Activated CD4-positive, alpha-beta T cell treated with anti-CD3 and anti-CD28 coated beads, Interleukin-2, amount 50 U/mL, for 24 hours (primary cell): ENCODE measurements at regions not wholly inside any gene's neighbourhood (a gene's known extent, or its start where the extent isn't known, plus 50 kb on each side); places are given as distances from the start of the nearest gene placed in this dataset.

ENCODE experiments used
- DNase-seq, 2 donors: peaks; one replicate each; pipeline ENCODE4 v3.0.0-alpha.2; 2020; ENCODE audit warnings: low read depth in 1 of 2, low spot score in 1 of 2

DNA sequence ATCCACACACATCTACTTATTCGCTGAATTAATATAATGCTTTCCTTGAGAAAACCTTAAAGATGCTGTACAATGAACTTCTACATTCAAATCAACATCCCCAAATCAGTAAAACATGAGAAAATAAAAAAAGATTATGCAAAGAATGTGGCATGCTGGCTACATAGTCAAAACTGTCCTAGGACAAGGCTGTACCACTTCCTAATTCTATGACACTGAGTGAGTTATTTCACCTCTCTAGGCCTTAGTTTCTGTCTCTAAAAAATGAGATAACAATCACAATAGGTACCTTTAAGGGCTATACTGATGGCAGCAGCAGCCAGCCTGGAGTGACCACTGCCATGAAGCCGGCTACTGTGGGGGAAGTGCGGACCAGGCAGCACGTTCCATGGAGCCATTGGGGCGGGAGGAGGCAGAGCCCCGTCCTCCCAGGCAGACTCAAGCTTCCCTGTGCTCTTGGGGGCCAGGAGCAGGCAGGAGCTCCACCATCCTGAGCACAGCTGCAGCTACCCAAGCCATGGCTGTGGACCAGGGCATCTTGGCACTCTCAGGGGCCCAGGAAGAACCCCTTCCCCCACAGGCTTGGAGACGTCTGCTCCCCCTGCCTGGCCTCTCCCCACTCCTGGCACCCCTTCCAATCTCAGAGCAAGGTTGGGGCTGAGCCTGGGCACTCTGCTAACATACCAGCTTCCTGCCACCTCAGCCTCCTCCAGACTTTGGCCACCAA is 110.2 kb downstream of the ELAPOR2 start:
- no peak for DNase-seq

DNA sequence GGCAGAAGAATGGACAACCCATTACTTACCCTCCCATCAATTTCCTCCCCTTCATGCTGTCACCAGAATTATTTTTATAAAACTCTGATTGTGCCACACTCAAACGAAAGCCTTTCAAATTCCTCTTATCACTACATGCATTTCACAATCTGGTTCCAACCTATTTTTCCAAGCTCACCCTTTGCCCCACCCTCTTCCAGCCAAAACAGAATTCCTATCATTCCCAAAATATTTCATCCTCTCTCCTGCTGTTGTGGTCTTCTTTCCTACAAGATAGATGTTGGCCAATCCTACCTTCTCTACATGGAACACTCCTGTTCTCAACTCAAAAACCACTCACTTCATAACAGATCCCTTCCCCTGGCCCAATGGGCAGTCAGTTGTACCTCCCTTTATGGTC is 111.5 kb downstream of the ELAPOR2 start:
- no peak for DNase-seq

DNA sequence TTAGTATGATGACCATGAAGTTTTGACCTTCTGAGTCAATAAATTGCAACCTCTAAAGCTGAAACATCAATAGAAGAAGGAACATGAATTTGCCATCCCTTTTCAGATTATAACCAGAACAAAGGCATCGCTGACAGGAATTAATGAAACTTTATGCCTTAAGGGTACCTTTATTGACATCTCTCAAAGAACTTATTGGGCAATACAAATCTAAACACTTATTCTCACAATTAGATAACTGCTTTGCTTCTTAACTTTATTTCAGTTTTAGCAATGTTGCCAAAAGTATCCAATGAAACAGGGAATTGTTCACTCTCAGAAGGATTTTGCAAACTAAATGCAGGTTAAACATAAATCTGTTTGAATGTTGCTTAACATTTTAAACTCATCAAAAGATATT is 116.0 kb downstream of the ELAPOR2 start:
- no peak for DNase-seq

DNA sequence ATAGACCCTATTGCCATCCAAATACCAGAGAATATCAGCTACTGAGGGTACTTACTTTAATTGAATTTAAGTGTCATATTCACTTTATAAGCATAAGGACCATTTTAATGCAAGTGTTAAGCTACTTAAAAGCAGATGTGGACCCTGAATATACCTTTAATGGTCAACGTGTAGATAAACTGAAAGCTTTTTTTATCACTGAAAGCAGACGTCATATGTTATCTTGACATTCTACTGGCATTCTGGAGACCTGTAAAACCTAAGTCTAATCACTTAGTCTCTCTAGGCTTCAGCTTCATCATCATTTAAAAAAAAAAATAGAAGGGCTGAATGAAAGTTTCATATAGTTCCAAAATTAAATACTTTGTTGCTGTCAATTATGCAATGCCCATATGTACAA is 116.5 kb downstream of the ELAPOR2 start:
- no peak for DNase-seq

DNA sequence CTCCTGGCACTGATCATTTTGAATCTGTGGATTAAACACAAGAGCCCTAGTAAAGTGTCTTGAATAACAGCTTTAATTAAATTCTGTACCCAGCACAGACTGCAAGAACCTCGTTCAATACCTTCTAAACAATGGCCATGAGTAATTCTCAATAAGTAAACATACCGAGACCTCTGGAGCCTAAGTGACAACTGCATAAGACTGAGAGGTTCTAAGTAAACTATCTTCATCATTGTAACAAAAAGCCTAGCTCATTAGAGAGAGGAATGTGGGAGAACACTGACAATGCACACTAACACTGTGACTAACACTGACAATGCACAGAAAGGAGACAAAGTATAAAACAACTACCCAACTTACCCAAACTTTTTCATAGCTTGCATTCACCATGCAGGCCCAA is 117.4 kb downstream of the ELAPOR2 start:
- DNase-seq = no peak

DNA sequence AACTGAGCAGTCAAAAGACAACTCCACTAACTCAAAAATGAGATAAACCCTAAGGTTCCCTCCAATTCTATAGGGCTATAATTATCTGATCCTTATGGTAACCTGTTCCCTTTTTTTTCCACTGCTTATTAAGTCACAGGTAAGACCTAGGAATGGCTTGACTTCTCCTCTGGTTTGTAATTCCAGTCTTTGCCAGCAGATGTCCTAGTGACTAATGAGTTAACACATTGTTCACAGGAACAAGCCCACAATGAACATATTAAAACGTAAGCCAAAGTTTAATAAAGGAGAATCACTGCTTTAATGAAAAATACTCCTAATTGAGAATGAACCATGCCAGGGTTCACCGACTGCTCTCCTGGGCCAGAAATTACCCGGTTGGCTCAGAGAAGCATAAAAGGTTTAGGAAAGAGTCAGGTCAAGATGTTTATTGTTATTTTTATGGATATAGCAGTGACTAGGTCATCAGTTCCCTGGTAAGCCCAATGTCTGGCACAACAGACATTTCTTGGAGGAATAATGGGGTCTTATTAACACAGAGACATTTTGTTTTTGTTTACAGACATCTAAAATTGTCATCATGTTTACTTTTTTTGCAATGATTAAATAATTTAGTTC is 120.1 kb downstream of the ELAPOR2 start:
- DNase-seq = peak in 1 of 2 donors; percentile 59

DNA sequence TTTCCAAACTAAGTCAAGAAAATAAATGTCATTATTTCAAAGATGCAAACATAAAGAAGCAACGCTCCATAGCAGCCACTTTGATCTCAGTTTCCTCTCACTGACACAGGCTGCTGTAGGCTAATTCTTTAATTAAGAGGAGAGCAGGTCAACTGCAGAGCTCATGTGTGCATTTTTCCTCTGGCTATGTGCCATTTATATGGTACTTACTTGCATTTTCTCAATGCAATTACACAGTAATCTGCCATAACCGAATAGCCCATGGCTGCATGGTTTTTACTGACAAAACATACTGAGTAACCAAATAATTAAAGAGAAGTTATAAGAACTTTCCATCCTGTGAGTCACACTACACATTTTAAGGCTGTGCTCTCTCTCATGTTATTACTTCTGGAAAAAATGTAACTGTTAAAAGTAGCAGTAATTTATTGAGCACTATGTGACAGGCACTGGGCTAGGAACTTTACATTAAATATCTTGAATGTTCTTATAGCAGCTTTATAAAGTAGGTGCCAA is 122.0 kb downstream of the ELAPOR2 start:
- no peak for DNase-seq

DNA sequence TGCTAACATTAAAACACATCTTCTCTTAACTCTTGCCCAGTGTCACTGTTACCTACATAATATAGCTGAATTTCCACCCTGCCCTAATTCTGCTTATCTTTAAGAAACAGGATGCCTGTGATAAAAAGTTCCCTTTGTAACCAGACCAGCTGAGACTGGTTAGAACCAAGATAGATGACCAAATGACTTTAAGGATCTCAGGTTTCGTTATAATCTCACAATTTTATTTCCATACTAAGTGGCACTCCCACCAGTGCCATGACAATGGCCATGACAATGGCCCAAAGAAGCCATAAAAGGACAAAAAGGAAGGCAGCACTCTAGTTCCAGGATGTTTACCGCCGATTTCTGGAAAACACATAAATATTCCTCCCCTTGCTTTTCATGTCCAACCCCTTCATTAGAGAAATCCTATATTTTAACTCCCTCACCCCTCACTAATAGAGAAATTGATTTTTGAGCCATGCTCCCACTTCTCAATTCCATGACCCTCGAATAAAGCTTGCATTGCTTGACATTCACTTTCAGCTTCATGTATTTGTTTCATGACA is 126.1 kb downstream of the ELAPOR2 start:
- DNase-seq = no peak

DNA sequence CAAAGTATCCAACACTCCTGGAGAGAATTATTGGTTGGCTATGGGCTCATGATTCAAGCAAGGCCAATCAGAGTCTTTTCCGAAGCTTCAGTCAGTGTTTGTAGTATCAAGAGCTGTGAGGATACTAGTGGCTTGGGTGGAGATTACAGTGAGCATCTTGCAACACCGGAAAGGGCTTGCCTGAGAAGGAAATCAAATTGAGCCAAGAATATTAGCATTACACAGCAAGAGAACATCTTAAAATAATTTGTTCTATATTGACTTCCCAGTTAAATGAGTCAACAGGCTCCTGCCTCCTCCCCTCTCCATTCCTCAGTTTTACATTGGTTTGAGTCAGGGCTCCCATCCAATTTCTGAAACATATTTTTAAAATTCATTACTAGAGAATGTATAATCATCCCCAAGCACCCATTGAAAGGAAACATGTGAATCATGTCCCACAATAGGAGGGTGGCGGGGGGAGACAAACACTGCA is 127.4 kb downstream of the ELAPOR2 start:
- DNase-seq = no peak

DNA sequence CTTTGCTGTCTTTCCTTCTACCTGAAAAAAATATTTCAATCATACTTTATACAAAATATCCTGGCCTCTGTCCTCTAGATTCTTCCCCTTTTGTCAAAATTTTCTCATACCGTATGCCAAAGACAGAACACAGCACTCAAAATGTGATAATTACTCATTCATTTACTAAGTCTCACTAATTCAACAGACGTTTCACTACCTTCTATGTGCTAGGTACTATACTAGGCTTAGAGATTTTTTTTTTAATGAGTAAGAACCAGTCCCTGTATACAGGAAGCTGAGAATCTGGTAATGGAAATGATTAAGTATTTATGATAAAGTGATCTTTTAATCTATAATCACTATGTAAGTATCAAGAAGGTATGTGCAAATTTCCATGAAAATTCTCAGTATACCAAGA is 128.0 kb downstream of the ELAPOR2 start:
- DNase-seq = no peak

DNA sequence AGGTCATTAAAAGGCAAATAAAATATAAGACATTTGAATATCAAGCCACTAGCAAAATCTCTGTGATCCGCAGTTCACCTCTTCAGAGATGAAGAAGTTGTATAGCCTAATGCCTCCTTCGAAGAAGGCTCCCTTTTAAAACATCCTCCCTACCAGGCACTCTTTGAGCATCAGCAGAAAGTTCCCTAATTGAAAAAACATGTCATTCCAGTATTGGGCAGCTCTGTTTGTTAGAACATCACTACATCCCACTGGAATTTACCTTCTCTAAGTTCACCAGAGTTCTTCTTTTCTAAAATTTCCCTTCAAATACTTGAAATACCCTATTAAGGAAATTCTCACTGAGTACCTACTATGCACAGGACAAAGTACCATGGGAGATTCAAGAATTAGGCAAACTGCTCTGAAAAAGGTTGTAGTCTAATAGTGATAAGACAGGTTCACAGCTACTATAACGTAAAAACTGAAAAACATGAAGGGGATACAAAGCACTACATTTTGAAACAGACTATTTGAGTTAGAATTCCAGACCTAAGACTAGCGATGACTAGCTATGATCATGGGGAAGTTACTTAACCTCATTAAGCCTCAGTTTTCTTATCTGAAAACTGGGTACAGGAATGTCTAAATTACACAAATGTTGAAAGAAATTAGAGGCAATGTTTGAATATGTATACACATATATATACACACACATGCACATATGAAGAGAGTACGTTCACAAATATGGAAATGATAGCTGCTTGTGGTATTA is 128.7 kb downstream of the ELAPOR2 start:
- DNase-seq = no peak

DNA sequence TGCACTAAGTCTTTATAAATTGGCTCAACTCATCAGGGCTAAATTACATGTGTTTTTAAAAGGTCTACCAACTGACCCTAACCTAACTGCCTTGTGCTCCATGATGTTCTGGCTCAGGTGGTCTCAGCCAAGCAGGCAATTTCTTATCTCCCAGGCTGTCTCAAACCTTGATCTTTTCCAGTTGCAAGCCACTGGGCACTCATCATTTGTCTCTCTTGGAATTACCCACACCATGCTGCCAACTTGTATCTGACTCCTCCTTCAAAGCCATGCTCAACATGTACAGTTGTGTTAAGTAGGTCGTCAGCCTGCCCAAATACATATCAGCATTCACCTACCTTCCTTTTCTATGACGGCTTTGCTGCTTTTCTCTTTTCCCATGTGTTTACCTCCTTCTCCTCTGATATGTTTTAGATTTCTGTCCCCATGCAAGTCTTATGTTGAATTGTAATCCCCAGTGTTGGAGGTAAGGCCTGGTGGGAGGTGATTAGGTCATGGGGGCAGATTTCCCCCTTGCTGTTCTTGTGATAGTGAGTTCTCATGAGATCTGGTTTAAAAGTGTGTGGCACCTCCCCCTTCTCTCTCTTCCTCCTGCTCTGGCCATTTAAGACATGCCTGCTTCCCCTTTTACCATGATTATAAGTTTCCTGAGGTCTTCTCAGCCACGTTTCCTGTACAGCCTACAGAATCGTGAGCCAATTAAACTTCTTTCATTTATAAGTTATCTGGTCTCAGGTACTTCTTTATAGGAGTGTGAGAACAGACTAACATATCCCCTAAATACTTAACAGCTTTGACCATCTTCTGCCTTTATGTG is 130.0 kb downstream of the ELAPOR2 start:
- no peak for DNase-seq

DNA sequence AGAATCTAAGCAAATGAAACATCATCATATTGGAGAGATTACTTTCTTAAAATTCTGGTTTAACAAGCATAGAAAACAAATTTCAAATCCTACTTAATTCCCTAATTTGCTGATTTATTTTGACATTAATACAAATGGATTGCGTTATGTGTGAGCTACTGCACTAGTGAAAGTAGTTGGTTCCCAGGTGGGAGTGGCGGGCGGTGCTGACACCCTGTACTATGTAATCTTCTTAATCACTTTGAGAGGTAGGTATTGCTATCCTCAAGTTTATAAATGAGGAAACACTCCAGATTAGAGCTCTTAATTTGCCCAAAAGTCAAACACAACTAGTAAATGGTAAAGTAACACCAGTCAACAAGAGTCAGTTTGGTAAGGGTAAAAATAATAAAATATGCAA is 131.1 kb downstream of the ELAPOR2 start:
- DNase-seq = no peak

DNA sequence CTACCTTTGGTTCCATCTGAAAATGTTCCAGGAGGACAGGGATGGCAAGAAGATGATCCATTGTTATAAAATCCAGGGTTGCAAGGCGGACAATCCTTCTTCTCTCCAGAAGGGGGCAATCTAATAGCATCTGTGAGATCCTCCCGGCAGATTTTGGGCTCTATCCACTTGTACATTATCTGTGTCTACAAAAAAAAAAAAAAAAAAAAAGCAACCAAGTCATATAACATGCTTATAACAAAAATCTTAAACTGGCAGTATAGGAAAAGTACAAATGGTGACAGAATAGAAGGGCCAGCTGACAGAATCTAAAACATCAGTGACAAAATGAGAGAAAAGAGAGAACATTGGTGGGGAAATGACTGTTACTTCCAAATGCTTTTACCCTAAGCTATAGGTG is 132.7 kb downstream of the ELAPOR2 start:
- DNase-seq = peak in 1 of 2 donors; percentile 36

DNA sequence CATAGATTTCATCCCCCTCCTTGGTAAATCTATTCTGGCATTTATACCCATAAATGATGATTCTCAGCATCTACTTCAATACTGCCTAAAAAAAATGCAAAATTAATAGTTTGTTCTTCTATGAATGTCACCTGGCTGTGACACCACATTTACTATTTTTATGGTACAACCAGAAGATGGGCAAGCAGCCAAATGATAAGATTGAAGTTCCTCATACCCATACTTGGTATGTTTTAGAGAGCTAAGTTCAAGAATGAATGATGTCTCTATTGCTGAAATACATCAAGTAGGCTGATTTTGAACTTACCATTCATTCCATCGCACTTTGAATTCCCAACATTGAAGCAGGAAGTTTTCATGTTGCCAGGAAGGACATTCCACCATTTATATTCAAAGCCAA is 134.2 kb downstream of the ELAPOR2 start:
- no peak for DNase-seq

DNA sequence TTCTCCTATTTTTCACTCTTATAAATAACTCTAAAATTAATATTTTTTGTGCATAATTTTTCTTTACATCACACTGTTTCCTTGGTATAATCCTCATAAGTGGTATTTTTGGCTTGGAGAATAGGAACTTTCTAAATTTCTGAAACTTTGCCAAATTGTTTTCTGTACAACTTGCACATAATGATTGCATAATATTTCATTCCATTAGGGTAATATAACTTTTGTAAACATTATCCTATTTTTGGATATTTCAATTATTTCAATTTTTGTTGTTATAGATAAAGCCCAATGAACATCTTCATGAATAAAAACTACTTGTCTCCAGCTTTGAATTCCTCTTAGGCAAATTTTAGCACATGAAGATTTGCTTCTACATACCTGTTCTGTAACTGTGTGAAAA is 135.9 kb downstream of the ELAPOR2 start:
- no peak for DNase-seq

DNA sequence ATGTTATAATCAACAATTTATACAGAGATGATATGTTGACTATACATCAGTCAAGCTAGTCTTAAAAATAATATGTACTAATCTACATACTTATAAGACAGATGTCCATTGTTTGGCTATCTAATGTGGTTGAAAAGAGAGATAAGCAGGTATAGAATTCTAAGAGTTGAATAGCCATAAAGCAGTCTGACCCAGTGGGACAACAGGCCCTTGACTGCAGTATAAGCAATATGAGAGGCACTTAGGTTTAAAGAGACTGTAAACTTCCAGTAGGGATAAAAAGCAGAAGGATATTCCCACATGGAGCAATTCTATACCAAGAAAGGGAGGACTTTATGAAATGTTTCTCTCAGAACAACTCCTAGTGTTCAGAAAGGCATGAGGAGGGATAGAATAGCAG is 139.3 kb downstream of the ELAPOR2 start:
- DNase-seq = no peak

DNA sequence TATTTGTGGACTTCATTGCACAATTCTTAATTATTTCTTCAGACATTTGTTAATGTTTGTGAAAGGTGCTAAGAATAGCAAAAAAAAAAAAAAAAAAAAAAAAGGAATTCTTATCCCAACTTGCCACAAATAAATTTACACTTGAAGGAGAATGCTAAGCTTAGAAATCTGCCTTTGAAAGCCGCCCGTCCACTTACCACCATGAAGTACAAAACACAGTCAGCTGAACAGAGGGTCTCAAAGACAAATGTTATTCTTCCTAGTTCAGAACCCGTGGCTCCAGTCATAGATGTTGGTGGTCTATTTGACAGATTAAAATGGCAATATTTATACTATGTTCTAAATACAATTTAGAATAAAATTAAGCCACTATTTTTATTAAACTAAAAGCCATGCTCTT is 141.2 kb downstream of the ELAPOR2 start:
- DNase-seq = no peak

DNA sequence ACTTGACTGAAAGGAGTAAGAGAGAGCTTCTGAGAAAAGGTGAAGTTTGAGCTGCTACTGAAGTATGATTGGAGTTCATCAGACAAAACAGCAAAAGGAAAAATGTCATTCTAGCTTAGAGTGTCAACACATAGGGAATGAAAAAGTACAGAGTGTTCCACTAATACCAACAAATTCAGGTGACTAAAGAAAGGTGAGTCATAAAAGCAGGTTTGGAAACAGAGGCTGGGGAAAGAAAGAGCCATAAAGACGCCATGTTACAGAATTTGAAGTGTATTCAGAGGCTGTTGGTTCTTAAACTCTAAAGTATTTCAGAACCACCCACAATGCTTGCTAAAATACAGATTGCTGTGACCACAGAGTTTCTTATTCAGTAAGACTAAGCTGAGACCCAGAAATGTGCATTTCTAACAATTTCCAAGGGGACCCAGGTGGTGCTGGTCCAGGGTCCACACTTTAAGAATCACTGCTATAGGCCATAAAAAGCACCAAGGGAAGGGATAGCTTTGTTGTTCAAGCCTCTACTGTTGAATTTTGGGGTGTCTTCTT is 143.1 kb downstream of the ELAPOR2 start:
- DNase-seq = no peak

DNA sequence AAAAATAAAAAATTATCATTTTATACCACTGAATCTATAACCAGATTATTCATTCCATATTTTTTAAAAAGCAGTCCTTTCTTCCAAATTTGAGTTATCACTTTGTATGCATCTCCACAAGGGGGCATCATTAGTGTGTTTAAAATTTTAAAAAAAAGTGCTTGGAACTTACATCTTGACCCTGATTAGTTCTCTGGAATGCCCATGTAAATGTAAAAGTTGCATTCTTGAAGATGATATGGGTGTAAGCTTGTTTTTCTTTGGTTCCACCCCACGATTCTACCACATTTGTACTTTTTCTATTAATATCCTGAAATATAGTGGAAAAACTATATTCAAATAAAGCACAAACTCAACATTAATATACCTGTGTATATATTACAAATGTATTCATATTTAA is 144.9 kb downstream of the ELAPOR2 start:
- no peak for DNase-seq
